ENCODE measurements at regions not wholly inside any gene's neighbourhood (a gene's known extent, or its start where the extent isn't known, plus 50 kb on each side); places are given as distances from the start of the nearest gene placed in this dataset.

GRCh38 chr13:86731987-86732386 lies 932.8 kb upstream of the SLITRK6 start:
- DNase-seq (no peak), ATAC-seq (no peak)
- intact Hi-C loops (cut with DNase I, micrococcal nuclease) = no loop called here
- no peak for TF ChIP-seq CTCF (IDR thresholded peaks at IDR 0.05)
- H3K9me3 ChIP-seq = peaks cover 29% of the 10 kb centered on the region
- H3K4me1 ChIP-seq (ENCODE audit: low read depth) = no peaks in the 10 kb centered on the region
- no peaks in the 10 kb centered on the region for H3K36me3 ChIP-seq (ENCODE audit: low read depth)
- H3K4me3 ChIP-seq = no peak overlapping the region

GRCh38 chr13:86737334-86737932 lies 933.7 kb upstream of the SLITRK5 start:
- TF ChIP-seq CTCF (IDR thresholded peaks at IDR 0.05) = no peak
- Histone ChIP-seq H3K9me3 (peaks cover 13% of the 10 kb centered on the region), H3K36me3 (ENCODE audit: low read depth) (no peaks in the 10 kb centered on the region), H3K4me3 (no peak overlapping the region), H3K4me1 (ENCODE audit: low read depth) (no peaks in the 10 kb centered on the region)
- DNase-seq (no peak), ATAC-seq (no peak)
- intact Hi-C loops (cut with DNase I, micrococcal nuclease) = no loop called here

- no peak for TF ChIP-seq CTCF (IDR thresholded peaks at IDR 0.05)
- DNase-seq (no peak), ATAC-seq (no peak)
- no peaks in the 10 kb centered on the region for H3K36me3 ChIP-seq (ENCODE audit: low read depth)
- H3K4me1 ChIP-seq (ENCODE audit: low read depth) = no peaks in the 10 kb centered on the region
- peaks cover 18% of the 10 kb centered on the region for H3K9me3 ChIP-seq
- no peak overlapping the region for H3K4me3 ChIP-seq
- intact Hi-C loops (cut with DNase I, micrococcal nuclease) = no loop called here
These were observed 929.3 kb upstream of the SLITRK5 start for GRCh38 chr13:86741762-86742285.

- Histone ChIP-seq H3K4me3 (no peak overlapping the region), H3K4me1 (ENCODE audit: low read depth) (no peaks in the 10 kb centered on the region), H3K36me3 (ENCODE audit: low read depth) (no peaks in the 10 kb centered on the region), H3K9me3 (peaks cover 19% of the 10 kb centered on the region)
- no peak for TF ChIP-seq CTCF (IDR thresholded peaks at IDR 0.05)
- ATAC-seq (no peak), DNase-seq (no peak)
- intact Hi-C loops (cut with DNase I, micrococcal nuclease) = no loop called here
These were observed 913.8 kb upstream of the SLITRK5 start for GRCh38 chr13:86757236-86757978.

GRCh38 chr13:86758116-86758515 lies 913.1 kb upstream of the SLITRK5 start:
- no peaks in the 10 kb centered on the region for H3K36me3 ChIP-seq (ENCODE audit: low read depth)
- no peaks in the 10 kb centered on the region for H3K4me1 ChIP-seq (ENCODE audit: low read depth)
- no peak for DNase-seq
- ATAC-seq = no peak
- TF ChIP-seq CTCF (IDR thresholded peaks at IDR 0.05) = no peak
- peaks cover 19% of the 10 kb centered on the region for H3K9me3 ChIP-seq
- intact Hi-C loops (cut with DNase I, micrococcal nuclease) = no loop called here
- no peak overlapping the region for H3K4me3 ChIP-seq

Data from mucosa of descending colon (tissue), 3 donors.